HK-2 (cell line): ENCODE measurements at regions not wholly inside any gene's neighbourhood (a gene's known extent, or its start where the extent isn't known, plus 50 kb on each side); places are given as distances from the start of the nearest gene placed in this dataset.
"Not testable (repeated sequence)": the region's sequence is repeated elsewhere in the genome, so short reads cannot be mapped to it uniquely, and the experiment has no call there.

Experiments used
- DNase-seq: peaks from one replicate; pipeline ENCODE4 v3.0.0-alpha.2; 2018; ENCODE audit not compliant: unreplicated experiment

- DNase-seq, result not testable (repeated sequence)
Measured at GRCh38 chr11:100531290-100531689, 155.8 kb upstream of the ARHGAP42 start.

- DNase-seq, result no peak
Measured at GRCh38 chr11:100536979-100537378, 150.1 kb upstream of the ARHGAP42 start.

GRCh38 chr11:100543386-100543785, 143.7 kb upstream of the ARHGAP42 start:
- no peak for DNase-seq

- no peak for DNase-seq
Measured at GRCh38 chr11:100545556-100545955, 141.5 kb upstream of the ARHGAP42 start.

GRCh38 chr11:100545970-100546369, 141.1 kb upstream of the ARHGAP42 start:
- DNase-seq, result no peak

DNA sequence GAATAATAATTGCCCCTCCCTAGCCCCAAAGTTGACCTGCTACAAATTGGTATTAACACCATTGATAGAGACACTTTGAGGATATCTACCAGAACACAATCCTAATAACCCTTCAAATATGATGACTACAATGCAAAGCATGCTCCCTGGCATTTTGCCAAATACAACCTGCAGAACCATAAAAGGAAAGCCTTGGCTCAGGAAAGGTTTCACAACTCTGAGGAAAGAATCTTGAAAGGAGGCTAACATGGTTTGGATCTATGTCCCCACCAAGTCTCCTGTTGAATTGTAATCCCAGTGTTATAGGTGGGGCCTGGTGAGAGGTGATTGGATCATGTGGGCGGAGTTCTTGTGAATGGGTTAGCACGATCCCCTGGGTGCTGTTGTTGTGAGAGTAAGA, 140.4 kb upstream of the ARHGAP42 start:
- peak; percentile 8 for DNase-seq

DNA sequence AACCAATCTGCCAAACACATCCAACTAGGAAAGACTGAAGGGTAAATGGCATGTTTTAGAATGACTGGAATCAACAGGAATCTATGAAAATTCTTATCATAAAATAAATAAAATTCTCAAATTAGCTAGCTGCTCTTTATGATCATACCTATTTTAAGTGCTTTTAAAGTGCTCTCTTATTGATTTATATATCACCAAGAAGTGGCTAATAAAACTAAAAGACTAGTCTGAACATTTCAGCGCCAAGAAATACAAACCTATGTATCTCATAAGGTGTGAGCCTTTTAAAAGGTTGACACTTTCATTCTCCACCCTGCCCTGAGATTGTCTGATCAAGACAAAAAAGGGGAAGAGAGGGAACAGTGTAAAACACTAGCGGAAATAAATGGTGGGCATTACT, 136.8 kb upstream of the ARHGAP42 start:
- no peak for DNase-seq

DNA sequence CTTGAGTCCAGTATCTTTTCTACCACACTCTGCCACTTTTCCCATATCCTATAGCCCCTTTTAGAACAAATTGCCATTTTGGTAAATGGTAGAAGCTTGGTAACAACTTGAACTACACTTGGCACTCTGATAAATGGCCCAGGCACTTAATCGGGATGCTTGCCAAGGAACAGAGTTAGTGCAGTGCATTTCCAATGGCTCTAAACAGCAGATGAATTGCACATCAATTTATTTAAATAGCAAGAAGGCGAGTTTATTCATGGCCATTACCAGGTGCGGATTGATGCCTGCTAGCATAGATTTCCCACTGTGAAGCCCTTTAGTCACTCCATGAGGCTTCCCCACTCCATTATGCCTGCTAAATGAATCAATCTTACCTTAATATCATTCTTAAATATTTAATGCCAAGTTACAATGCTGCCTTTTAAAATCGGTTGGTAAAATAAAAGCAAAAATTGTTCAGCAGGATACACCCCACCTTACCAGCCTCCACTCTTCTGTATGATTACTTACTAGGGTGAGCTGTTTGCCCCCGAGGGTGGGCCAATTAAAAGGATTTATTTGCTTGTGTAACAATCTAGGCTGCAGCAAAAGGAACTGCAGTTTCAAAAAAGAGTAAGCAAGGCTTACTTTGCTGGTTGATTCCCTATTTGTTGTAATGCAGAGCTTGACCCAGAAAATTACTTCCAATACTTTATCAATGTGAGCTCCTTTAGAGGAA, 136.0 kb upstream of the ARHGAP42 start:
- DNase-seq, result no peak

DNA sequence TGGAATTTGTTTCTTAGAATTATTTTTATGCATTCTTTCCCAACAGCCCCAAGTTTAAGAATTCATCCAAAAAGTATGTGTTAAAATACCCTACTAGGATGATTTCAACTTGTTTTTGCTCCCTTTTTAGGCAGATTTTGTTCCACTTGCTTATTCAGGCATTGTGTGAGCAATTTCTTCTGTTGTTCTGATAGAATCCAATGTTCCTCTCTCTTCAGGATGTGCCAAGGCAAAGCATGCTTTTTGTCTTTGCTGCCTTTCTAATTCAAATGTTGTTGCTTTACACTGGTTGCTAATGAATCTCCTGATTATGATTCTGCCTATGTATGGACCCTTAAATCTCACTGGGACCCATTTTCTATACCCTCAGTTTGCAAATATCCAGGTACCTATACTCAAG, 131.2 kb upstream of the ARHGAP42 start:
- no peak for DNase-seq

GRCh38 chr11:100556781-100557180, 130.3 kb upstream of the ARHGAP42 start:
- no peak for DNase-seq

- DNase-seq, result no peak
Measured at GRCh38 chr11:100557830-100558611, 129.1 kb upstream of the ARHGAP42 start.

DNA sequence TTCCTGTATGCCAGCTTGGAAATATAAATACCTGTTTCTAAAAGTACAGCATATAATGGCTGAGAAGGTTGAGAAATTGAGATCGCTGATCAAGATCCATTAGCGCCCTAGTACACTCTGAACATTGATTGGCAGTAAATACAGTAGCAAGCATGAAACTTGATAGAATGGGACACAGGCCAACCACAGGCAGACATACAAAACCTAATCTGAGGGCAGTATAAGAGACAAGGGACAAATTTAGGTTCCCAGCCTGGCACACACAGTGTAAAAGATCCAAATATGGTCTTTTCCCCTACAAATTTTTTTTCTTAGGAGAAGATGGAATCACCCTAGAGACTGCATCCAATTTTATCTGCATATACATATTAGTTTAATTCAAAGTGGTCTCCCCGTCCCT, 126.5 kb upstream of the ARHGAP42 start:
- DNase-seq, result no peak

DNA sequence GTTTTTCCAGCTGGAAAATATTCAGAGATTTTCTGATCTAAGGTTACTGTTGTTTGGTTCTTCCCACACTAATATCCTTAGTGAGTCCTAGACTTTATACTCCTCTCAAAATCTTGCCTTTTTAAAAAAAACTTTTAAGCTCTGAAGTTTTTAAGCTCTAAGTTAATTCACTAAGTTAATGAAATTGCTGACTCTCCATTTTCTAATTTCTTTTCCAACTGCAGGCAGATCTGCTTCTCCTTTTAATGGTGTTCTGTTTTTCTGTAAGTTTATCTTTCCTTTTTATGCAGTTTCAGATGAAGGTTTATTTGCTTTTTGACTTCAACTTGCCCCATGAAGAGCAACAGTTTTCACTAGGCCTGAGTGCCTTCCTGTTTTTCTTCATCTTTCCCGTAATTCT, 125.8 kb upstream of the ARHGAP42 start:
- no peak for DNase-seq

DNA sequence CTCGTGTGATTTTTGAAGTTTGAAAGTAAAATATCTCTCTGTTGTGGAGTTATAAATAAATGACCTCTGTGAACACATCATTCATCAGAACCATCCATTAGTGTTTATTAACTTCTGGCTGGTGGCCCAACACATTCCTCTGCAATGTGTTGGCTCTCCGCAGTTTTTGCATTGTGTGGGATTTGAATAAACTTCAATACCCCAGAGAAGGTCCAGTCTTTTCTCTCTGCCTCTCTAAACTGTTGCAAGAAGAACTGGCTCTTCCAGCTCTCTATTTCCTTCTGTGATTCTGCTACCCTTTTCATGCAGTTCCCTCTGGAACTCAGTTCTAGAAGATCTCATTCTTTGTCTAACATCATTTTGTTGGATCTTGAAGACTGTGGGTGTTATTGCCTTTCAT, 125.0 kb upstream of the ARHGAP42 start:
- peak; percentile 11 for DNase-seq

- no peak for DNase-seq
Measured at GRCh38 chr11:100563541-100564280, 123.4 kb upstream of the ARHGAP42 start.

DNA sequence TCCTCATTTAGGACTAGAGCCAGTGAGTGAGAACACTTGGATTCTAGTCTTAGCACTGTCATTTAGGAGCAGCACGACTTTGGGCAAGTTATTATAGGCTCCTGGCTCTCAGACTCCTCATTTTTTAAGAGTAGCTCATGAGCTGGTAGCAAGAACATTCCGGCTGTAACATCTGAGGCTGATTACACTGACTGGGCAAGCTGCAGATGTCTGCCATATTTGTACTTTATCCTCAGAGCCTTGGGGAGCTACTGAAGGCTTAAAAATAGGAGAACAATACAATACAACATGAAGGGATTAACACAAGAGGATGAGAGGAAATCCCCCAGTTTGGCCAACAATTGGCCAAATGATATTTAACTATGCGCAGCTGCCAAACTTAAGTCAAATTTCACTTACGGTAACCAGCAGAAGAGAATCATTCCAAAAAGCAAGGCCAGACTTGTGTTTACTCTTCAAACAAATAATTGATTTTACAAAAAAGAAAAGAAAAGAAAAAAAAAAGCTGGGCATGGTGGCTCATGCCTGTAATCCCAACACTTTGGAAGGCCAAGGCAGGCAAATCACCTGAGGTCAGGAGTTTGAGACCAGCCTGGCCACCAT, 113.1 kb upstream of the ARHGAP42 start:
- DNase-seq, result no peak

DNA sequence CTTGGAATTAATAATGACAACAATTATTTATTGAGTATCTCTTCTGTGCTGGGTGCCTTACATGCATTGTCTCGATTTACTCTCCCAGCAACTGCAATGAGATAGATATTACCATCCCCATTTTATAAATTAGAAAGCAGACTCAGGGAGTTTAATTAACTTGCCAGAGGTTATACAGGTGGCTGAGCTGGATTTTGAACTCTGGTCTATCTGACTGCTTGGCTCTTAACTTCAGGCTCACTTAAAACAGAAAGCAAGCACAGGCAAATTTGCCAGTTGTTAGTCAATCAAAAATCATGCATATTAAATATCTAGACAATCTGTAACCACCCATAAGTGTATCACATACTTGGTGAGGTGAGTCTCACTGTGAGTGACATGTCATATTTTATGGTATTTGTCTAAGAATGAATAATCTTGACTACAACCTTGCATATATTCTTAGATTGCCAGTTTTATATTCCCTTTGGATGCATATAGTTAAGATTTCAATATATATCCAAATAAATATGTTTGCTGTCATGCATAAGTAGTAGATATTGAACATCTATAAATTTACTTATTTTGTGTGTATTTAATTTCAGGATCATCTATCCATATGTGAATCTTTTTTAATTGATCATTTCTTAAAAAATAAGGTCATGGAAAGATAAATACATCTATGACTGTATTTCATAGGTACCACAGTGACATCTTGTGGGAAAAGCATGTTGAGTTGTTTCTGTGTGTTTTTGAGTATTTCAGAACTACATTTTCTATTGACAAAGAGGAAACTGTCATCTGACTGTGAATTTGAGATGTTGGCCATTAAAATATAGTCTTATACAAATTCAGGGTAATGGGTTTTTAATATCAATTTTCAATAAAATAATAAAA, 112.0 kb upstream of the ARHGAP42 start:
- no peak for DNase-seq

DNA sequence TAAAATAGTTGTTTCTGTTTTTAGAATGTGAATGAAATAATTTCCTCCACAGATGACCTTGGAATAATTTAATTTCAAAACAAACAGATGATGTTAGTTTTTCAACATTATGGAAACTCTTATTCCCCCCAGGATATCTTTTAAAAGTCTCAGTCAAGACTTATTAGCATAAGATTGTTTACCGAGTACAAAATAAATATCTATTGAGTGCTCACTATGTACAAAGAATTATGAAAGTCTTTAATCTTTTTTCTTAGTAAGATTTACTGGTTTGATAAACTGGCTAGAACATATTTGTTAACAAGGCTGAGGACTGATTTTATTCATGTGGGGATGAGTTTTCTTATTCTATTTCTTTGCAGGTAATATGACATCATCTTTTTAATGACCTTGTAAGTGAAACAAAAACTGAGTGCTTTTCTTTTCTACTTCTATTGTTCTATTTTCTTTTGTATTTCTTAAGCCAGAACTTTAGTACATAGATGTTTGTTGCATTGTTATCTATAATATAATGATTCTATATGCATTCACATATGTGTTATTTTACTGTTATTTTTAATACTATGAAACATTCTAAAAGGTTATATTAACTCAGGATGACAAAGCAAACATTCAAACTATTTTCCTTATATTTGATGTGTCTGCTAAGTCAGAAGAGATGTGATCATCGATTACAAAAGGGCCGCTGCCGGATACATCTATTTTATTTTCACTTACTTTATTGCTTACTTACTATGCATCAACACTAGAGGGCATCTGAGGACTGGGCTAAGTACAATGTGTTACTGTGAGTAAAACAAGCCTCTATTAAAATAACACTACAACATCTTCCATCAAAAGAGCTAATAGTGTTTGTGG, 111.0 kb upstream of the ARHGAP42 start:
- no peak for DNase-seq

DNA sequence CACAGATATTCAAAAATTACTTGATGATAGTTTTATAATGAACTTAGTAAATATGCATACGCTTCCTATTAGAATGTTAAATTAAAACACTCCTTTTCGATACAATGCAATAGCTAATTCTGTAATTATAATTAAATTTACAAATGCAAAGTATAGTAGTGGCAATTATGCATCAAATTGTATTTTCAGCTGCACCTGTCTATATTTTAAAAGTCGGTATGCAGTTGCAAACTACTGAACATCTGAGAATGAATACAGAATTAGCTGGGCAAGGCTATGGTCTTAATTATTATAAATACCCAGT, 110.4 kb upstream of the ARHGAP42 start:
- no peak for DNase-seq

DNA sequence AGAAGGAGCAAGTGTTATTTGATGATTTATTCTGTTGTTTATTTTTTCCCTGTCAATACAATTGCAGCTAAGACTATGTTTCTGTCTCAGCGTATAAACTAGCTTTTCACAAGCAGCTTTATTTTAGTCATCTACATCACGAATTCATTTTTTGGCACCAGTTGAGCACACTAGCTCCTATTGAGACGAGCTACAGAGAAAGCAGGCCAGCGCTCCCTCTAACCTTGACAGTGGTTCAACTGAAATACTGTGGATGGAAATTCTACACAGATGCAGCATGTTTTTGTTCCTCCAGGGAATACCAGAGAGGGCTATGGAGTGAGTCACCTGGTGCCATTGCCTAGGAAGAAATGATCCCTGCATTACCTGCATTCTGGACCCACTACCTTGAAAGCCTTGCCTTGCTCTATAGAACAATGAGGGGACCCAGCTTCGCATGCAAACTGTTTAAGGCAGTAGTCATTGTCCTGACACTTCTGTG, 108.2 kb upstream of the ARHGAP42 start:
- no peak for DNase-seq
